Epithelial cell of prostate (primary cell): ENCODE measurements at regions not wholly inside any gene's neighbourhood (a gene's known extent, or its start where the extent isn't known, plus 50 kb on each side); places are given as distances from the start of the nearest gene placed in this dataset.

Experiments used
- DNase-seq: peaks from one replicate; pipeline ENCODE4 v3.0.0-alpha.2; 2011; ENCODE audit warnings: low read depth, low spot score
- H3K27ac ChIP-seq: fragments of 450-650 bp; 2 replicates; pipeline ENCODE4 v1.5.1; 2017; ENCODE audit warnings: mild to moderate bottlenecking

DNA sequence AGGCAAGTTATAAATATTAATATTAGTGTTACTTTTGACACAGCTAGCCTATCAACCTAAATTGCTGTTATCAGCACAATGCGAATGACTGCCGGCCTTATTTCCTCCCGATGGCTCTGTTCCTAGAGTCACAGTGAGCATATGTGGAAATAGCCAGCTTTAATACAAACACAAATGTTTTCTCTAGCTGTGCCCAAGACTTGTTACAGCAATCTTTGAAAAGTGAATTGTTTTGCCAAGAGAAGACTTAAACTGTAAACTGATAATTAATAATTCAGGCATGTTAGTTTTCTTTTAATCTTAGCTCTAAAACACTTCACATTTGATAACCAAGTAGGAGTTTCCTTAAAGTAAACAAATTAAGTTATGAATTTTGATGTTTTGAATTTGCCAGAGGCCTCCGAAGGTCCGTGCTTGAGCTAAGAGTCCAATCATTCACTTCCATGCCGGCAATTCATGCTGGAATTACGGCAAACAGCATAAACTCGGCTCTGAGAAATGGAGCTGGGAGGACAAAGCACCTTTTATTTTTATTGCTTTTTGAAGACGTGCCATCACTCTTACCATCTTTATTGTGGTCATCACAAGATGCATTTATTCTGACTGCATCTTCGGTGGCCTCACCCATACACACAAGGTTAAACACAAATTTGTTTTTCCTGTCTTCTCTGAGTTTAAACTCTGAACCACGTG is 184.5 kb upstream of the CWC22 start:
- no peak overlapping the region for H3K27ac ChIP-seq
- no peak for DNase-seq

- no peak for DNase-seq
- no peak overlapping the region for H3K27ac ChIP-seq
Observed at GRCh38 chr2:180190851-180191250, 183.8 kb upstream of the CWC22 start.

DNA sequence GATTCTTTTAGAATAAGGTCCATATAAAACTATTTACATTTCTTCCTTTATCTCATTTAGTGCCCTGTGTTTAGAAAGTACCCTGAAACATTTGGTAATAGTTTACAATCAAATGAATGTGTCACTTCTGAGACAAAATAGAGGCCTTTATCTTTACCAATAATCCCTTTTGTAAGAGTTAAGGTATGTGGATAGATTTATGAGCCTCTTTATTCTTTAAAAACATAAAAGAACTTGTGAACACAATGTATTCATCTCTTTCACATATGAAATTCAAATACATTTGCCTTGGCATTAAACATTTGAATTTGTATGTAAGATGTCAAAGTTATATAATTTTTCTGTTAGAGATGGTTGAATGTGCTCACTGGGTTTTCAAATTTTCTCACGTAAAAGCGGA is 180.5 kb upstream of the CWC22 start:
- H3K27ac ChIP-seq = no peak overlapping the region
- no peak for DNase-seq

- H3K27ac ChIP-seq = peak overlapping the region; percentile 32
- DNase-seq = peak; percentile 18
Observed at GRCh38 chr2:180184506-180184905, 177.4 kb upstream of the CWC22 start.

DNA sequence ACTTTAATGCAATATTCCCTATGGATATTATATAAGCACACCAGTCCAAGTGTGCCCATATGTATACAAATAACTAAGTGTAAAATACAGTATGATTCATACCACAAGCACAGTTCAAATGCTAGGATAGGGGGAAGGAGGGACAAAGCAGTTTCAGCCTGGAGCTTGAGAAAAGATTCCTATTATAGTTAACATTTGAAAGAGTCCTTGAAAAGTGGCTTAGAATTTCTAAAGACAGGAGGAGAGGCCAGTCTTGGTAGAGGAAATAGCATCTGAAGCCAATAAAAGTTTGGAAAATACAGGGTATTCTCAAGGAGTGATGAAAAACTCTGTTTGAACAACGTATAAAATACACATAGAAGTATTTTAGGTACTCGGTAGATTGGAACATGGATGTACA is 173.4 kb upstream of the CWC22 start:
- no peak for DNase-seq
- H3K27ac ChIP-seq = no peak overlapping the region

DNA sequence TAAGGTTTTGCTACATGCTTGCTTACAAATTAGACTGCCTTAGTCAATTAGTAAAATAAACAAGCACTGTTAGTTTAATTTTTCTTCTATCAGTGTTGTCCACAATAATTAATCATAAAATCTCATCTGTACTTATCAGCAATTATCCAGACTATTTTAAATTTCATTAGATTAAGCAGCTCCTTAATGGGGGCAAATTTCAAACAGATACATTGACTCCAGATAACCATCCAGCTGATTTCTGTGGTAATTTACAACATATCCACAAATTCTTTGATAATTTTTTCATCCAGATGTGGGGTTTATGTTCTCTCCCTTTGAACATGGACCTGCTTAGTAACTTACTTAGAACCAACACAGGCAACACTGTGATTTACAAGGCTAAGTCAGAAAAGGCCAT is 170.4 kb upstream of the CWC22 start:
- H3K27ac ChIP-seq = no peak overlapping the region
- no peak for DNase-seq

GRCh38 chr2:180175736-180176135 is 168.6 kb upstream of the CWC22 start:
- H3K27ac ChIP-seq = no peak overlapping the region
- DNase-seq = no peak

GRCh38 chr2:180174580-180174979 is 167.5 kb upstream of the CWC22 start:
- H3K27ac ChIP-seq = no peak overlapping the region
- DNase-seq = no peak

DNA sequence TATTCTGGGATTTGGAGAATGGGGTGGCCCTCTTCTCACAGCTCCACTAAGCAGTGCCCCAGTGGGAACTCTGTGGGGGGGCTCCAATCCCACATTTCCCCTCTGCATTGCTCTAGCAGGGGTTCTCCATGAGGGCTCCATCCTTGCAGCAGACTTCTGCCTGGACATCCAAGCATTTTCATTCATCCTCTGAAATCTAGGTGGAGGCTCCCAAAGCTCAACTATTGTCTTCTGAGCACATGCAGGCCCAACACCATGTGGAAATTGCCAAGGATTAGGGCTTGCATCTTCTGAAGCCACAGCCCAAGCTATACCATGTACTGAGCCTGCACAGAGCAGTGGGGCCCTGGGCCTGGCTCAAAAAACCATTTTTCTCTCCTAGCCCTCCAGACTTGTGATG is 162.4 kb upstream of the CWC22 start:
- no peak for DNase-seq
- H3K27ac ChIP-seq = no peak overlapping the region

GRCh38 chr2:180161415-180161814 is 154.3 kb upstream of the CWC22 start:
- DNase-seq = no peak
- no peak overlapping the region for H3K27ac ChIP-seq

DNA sequence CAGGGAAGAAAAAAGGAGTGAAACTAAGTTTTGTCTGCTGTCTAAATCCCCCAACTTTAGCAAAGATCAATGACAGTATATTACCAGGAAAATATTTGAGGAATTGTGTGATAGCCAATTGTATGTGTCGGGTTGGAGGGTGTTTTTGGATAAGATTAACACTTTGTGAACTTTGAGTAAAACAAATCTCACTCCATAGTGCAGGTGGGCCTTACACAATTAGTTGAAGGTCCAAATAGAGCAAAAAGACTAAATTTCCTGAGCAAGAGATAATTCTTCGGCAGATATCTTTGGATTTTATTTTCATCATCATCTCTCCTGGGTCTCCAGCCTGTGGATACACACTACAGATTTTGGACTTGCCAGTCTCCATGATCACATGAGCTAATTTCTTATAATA is 152.8 kb upstream of the CWC22 start:
- no peak overlapping the region for H3K27ac ChIP-seq

DNA sequence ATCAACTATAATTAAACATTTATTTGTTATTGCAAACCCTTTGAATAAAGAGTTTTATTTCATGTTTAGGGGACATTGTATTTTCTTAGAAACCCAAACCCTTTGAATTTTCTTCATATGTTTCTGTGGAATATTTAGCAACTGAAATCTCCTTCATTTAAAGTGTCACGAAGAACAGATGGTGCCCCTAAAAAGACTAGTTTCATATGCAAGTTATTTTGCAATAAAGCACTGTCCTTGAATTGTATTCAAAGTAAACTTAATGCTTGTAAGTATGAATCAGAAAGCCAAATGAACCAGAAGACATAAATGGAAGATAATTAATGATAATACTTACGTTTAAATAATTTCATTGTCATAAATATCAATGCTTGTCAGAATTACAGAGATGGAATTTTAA is 151.9 kb upstream of the CWC22 start:
- H3K27ac ChIP-seq = no peak overlapping the region
- no peak for DNase-seq

More for the DNA sequence above, 152.8 kb upstream of the CWC22 start:
- DNase-seq = no peak

GRCh38 chr2:180156651-180157050 is 149.6 kb upstream of the CWC22 start:
- no peak overlapping the region for H3K27ac ChIP-seq
- no peak for DNase-seq

DNA sequence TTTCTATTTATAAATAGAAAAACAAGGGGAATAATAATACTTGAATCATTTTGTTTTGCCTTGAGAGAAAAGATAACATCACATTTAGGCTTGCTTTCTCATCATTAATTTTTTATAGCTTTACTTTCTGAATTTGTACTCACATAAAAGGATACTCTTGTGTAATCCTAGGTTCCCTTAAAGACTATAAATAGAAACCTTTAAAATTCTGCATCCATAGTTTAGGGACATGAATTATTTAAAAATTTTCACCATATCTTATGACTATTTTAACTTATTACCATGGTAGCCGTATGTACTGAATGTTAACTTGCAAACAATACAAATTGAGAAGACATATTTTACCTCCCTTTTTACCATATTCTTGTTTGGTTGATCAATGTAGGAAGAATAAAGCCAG is 143.5 kb upstream of the CWC22 start:
- no peak overlapping the region for H3K27ac ChIP-seq
- no peak for DNase-seq

GRCh38 chr2:180146541-180146940 is 139.4 kb upstream of the CWC22 start:
- no peak for DNase-seq
- H3K27ac ChIP-seq = no peak overlapping the region

GRCh38 chr2:180146114-180146513 is 139.0 kb upstream of the CWC22 start:
- no peak for DNase-seq
- no peak overlapping the region for H3K27ac ChIP-seq

GRCh38 chr2:180145163-180145562 is 138.1 kb upstream of the CWC22 start:
- H3K27ac ChIP-seq = no peak overlapping the region

DNA sequence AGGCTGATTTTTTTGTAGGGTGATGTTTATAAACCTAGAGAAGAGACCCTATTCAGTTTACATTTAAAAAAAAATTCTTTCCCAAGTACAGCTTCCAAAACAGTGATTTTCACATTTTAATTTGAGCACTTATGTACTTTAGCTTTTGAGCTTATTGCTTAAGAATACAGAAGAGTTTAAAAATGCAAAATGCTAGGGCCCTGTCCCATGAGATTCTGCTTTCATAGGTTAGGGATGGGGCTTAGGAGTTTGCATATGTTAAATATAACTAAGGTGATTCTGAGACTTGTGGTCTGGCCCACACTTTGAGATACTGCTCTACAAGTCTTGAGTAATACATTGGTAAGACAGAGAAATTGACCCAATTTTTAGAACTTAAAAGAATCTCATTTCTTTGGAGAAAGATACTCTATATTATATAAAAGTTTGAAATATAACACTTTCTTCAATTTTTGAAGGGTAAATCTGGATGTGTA is 137.3 kb upstream of the CWC22 start:
- DNase-seq = no peak
- no peak overlapping the region for H3K27ac ChIP-seq

More at GRCh38 chr2:180145163-180145562, 138.1 kb upstream of the CWC22 start:
- DNase-seq = no peak

DNA sequence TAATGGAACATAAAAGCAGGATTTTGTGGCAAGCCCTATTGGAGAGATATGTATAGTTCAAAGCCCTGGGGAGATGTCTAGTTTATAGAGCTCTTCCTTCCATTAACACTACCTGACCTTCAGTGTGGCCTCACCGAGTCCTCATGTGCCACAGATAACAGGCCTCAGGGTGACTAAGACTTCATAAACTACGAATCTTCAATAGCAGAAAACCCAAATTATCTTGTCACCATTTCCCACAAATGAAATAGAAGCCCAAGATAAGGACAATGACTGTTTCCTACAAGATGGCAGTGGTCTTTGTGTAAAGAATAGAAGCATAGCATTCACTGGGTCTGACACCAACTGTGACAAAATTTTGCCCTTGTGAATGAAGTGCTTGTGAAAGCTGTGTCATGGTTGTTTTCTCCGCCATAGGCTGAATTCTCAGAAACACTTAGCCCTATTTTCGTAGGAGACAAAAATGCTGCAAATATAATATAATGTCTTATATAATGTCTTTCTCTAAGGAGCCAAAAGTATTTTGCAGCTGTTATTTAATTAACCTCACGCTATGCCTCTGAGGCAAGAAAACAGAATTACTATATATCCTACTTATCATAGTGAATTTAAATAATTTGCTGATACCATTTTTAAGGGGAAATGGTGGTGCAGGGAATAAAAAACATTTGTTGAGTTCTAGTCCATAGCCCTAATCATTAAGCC is 136.7 kb upstream of the CWC22 start:
- DNase-seq = no peak
- H3K27ac ChIP-seq = no peak overlapping the region

DNA sequence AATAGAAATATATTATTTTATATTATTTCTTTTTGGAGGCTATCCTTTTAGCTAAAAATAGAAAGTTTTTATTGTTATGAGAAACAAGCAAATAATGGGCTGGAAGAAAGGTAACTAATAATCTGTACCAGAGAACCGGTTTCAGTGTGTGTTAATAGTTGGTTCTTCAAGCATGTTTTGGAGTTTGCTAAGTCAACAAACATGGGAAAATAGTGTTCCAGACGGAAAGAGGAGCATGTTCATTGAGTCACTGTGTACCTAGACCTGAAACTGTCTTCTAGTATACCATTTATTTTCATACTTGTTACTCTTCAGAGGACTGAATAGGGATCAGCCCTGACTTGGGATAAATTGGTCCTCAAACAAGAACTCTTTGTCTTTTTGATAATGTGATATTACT is 134.5 kb upstream of the CWC22 start:
- no peak for DNase-seq
- H3K27ac ChIP-seq = no peak overlapping the region

- H3K27ac ChIP-seq = no peak overlapping the region
- no peak for DNase-seq
Observed at GRCh38 chr2:180133736-180134135, 126.6 kb upstream of the CWC22 start.

DNA sequence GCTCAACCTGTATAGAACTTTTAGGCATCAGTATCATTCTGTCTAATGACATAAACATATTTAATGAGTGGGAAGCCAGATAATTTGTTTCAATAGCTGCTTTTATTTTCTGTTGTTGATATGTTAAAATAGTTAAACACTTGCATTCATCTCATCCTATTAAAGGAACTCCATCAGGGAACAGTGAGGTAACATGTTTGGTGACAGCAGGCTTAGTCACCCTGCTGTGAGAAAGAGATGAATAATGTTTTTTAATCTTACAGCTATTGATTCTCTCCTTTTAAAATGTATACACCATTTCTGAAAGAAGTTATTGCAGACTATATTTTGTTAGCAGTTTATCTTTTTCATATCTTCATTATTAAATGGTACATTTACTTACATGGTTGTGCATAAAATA is 123.3 kb upstream of the CWC22 start:
- H3K27ac ChIP-seq = no peak overlapping the region
- no peak for DNase-seq
